ENCODE measurements at regions not wholly inside any gene's neighbourhood (a gene's known extent, or its start where the extent isn't known, plus 50 kb on each side); places are given as distances from the start of the nearest gene placed in this dataset.

GRCh38 chr5:43993634-43994351, 390.8 kb downstream of the NNT start:
- TF ChIP-seq POLR2A (IDR thresholded peaks at IDR 0.05) (no peak), CTCF (IDR thresholded peaks at IDR 0.05) (no peak)

All from Peyer's patch (tissue), 4 donors.